GM13976 (cell line): ENCODE measurements at regions not wholly inside any gene's neighbourhood (a gene's known extent, or its start where the extent isn't known, plus 50 kb on each side); places are given as distances from the start of the nearest gene placed in this dataset.
"Not testable (repeated sequence)": the region's sequence is repeated elsewhere in the genome, so short reads cannot be mapped to it uniquely, and the experiment has no call there.

ENCODE experiments used
- DNase-seq: peaks from one replicate; pipeline ENCODE4 v3.0.0; 2012; ENCODE audit warnings: low spot score
- CTCF ChIP-seq: IDR thresholded peaks from 2 replicates; pipeline ENCODE4 v1.5.1; 2012; ENCODE audit warnings: borderline replicate concordance, mild to moderate bottlenecking; ENCODE audit not compliant: insufficient read depth; ENCODE audit errors: extremely low read depth, missing control alignments, control extremely low read depth
- in situ Hi-C: fragments of 300-500 bp; cut with MboI; formaldehyde crosslinking; loops from one replicate; pipeline ENCODE4 v1.12.0; 2022; ENCODE audit warnings: low sequenced_read_pairs, mixed read lengths, inconsistent platforms; ENCODE audit not compliant: unreplicated experiment

- TF ChIP-seq CTCF = no peak
- DNase-seq = peak; percentile 34
- in situ Hi-C loops = no loop called here
Measured at GRCh38 chr4:25993395-25994185, 79.6 kb downstream of the SMIM20 start.

DNA sequence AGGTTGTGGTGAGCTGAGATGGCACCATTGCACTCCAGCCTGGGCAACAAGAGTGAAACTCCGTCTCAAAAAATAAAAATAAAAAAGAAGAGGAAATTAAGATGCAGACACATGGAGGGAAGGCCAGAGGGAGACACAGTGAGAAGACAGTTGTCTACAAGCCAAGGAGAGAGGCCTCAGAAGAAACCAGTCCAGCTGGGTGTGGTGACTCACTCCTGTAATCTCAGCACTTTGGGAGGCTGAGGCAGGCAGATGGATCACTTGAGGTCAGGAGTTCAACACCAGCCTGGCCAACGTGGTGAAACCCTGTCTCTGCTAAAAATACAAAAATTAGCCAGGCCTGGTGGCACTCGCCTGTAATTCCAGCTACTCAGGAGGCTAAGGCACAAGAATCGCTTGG lies 80.6 kb downstream of the SMIM20 start:
- DNase-seq, in situ Hi-C loops: not testable (repeated sequence)

GRCh38 chr4:26000274-26000950 lies 86.4 kb downstream of the SMIM20 start:
- TF ChIP-seq CTCF = no peak
- DNase-seq = no peak
- in situ Hi-C loops = no loop called here

- no peak for DNase-seq
- no peak for TF ChIP-seq CTCF
- in situ Hi-C loops = no loop called here
Measured at GRCh38 chr4:26001413-26001812, 87.4 kb downstream of the SMIM20 start.

DNA sequence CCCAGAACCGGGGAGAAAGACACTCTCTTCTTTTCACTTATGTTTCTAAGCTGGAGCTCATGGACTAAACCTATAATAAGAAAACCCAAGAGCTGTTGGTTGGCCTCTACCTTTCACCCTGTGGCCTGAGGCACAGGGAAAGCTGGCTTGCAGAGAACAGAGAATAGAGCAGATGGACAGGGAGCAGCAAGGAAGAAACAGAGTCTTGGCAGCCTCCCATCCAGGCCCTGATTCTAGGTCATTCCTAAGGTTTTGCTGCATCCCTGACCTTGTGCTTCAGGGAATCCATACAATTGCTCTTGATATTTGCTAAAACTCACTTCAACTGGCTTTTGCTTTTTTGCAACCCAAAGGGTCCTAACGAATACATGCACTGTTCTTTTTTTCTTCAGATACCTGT lies 87.8 kb downstream of the SMIM20 start:
- in situ Hi-C loops = no loop called here
- no peak for TF ChIP-seq CTCF
- DNase-seq = no peak

DNA sequence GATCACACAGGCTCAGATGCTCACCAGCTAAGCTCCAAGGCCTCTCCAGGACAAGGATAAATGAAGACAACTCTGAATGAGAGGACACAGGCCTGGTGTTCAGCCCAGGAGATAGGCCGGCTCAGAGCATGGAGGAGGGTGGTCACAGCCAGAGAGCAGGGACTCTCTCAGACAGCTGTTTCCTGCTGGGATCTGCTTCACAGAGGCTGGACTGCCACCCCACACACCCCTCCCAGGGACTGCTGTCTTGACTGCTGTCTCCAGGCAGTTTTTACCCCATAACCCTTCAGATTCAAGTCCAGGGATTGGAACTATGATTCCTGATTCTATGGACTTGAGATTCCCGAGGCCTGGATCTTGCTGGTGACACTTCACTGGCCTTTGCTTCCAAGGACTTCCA lies 89.0 kb downstream of the SMIM20 start:
- no peak for DNase-seq
- no peak for TF ChIP-seq CTCF
- in situ Hi-C loops = no loop called here

GRCh38 chr4:26004290-26004689 lies 90.3 kb downstream of the SMIM20 start:
- no peak for DNase-seq
- in situ Hi-C loops = no loop called here
- TF ChIP-seq CTCF = no peak
